HCT116 (cell line): ENCODE measurements at regions not wholly inside any gene's neighbourhood (a gene's known extent, or its start where the extent isn't known, plus 50 kb on each side); places are given as distances from the start of the nearest gene placed in this dataset.

Experiments used
- ATAC-seq: fragments of 200-7000 bp; cut with Tn5 transposase; 2 replicates; pipeline ENCODE4 v1.9.1; 2020; ENCODE audit warnings: mild to moderate bottlenecking, moderate library complexity
- BruUV-seq: library from RNA; stranded (reverse); fragments of 400-500 nt; replicated peaks from 2 replicates; lab custom pipeline; 2021; lab: Mats Ljungman, UMichigan
- CTCF ChIA-PET: fragments of 300-600 bp; sonication (Branson Sonifier 250); formaldehyde crosslinking; loops from one replicate; lab custom pipeline; 2021; ENCODE audit warnings: antibody characterized with exemption; lab: Charles Lee
- POLR2A ChIA-PET: fragments of 300-600, 350-600 bp; sonication (Branson Sonifier 250); formaldehyde crosslinking; loops from one replicate; lab custom pipeline; 2021; ENCODE audit warnings: antibody characterized with exemption; lab: Charles Lee
- RAD21 ChIA-PET, 2 experiments: fragments of 300-600 bp; sonication (Branson Sonifier 250); formaldehyde crosslinking; loops; one replicate each; lab custom pipeline; 2023; ENCODE audit warnings: low total read pairs in 2 of 2; ENCODE audit not compliant: uncharacterized antibody in 2 of 2, unreplicated experiment in 2 of 2, low non-redundant PET in 1 of 2; lab: Charles Lee
- DNase-seq: peaks from one replicate; pipeline ENCODE4 v3.0.0-alpha.2; 2010; ENCODE audit warnings: low read depth, low spot score
- H2AFZ ChIP-seq: fragments of 200-600 bp; shearing (Covaris generic), sonication (generic); 2 replicates; pipeline ENCODE4 v1.6.1; 2017; ENCODE audit warnings: low read depth, mixed run types, mixed read lengths, antibody characterized with exemption, low read length; ENCODE audit not compliant: poor library complexity, severe bottlenecking
- H3K27ac ChIP-seq: 2 replicates; pipeline ENCODE4 v1.5.1; 2012; ENCODE audit warnings: low read depth, low read length
- H3K27me3 ChIP-seq: fragments of 200-600 bp; sonication (generic); 2 replicates; pipeline ENCODE4 v1.6.1; 2016; ENCODE audit warnings: mixed run types, low read length, mixed read lengths; ENCODE audit not compliant: insufficient read depth
- H3K36me3 ChIP-seq, 2 experiments: fragments of 200-500 bp in 1 of 2; fragments of 200-600 bp in 1 of 2; sonication (Bioruptor generic) in 1 of 2; sonication (generic) in 1 of 2; 2 replicates each; pipeline versions ENCODE4 v1.5.1 to v1.6.1; 2014 to 2016; ENCODE audit warnings: low read length in 2 of 2, inconsistent platforms in 1 of 2, mixed read lengths in 1 of 2, mixed run types in 1 of 2; ENCODE audit not compliant: insufficient read depth in 2 of 2, control insufficient read depth in 1 of 2
- H3K4me1 ChIP-seq, 2 experiments: fragments of 200-600 bp in 1 of 2; sonication (generic) in 1 of 2; 2 replicates each; pipeline versions ENCODE4 v1.5.1 to v1.6.1; 2012 to 2017; ENCODE audit warnings: low read length in 2 of 2, inconsistent platforms in 1 of 2, mild to moderate bottlenecking in 1 of 2, mixed read lengths in 1 of 2, mixed run types in 1 of 2, moderate library complexity in 1 of 2; ENCODE audit not compliant: insufficient read depth in 2 of 2, control insufficient read depth in 1 of 2
- H3K4me2 ChIP-seq: fragments of 200-600 bp; sonication (generic); 2 replicates; pipeline ENCODE4 v1.6.1; 2017; ENCODE audit warnings: mixed run types, low read length, mixed read lengths
- H3K4me3 ChIP-seq, 2 experiments: fragments of 200-600 bp in 1 of 2; sonication (generic) in 1 of 2; replicated peaks in 1 of 2; 2 replicates each; pipeline ENCODE4 v1.5.1; 2011 to 2016; ENCODE audit warnings: low read length in 2 of 2, control low read depth in 1 of 2, low read depth in 1 of 2, mild to moderate bottlenecking in 1 of 2, mixed read lengths in 1 of 2, mixed run types in 1 of 2
- H3K79me2 ChIP-seq: fragments of 200-600 bp; sonication (generic); 2 replicates; pipeline ENCODE4 v1.6.1; 2017; ENCODE audit warnings: mild to moderate bottlenecking, mixed run types, low read length, moderate library complexity, mixed read lengths; ENCODE audit not compliant: insufficient read depth
- H3K9ac ChIP-seq: fragments of 200-600 bp; sonication (generic); 2 replicates; pipeline ENCODE4 v1.6.1; 2016; ENCODE audit warnings: low read length, mixed read lengths
- H3K9me2 ChIP-seq: fragments of 200-600 bp; sonication (generic), shearing (Covaris generic); 2 replicates; pipeline ENCODE4 v1.6.1; 2017; ENCODE audit warnings: mixed run types, mild to moderate bottlenecking, moderate library complexity; ENCODE audit not compliant: insufficient read depth
- H3K9me3 ChIP-seq, 2 experiments: fragments of 200-500 bp in 1 of 2; fragments of 200-600 bp in 1 of 2; sonication (Bioruptor generic) in 1 of 2; sonication (generic) in 1 of 2; 2 replicates each; pipeline ENCODE4 v1.6.1; 2014 to 2017; ENCODE audit warnings: low read length in 2 of 2, mixed read lengths in 2 of 2, inconsistent platforms in 1 of 2, low read depth in 1 of 2, mild to moderate bottlenecking in 1 of 2, mixed run types in 1 of 2, moderate library complexity in 1 of 2; ENCODE audit not compliant: control insufficient read depth in 1 of 2, insufficient read depth in 1 of 2
- H4K20me1 ChIP-seq: fragments of 200-600 bp; sonication (generic), shearing (Covaris generic); 2 replicates; pipeline ENCODE4 v1.6.1; 2017; ENCODE audit warnings: mixed run types, mild to moderate bottlenecking, moderate library complexity; ENCODE audit not compliant: insufficient read depth
- CEBPB ChIP-seq: IDR thresholded peaks from 2 replicates; pipeline ENCODE4 v1.6.1; 2012; ENCODE audit warnings: low read depth
- POLR2A ChIP-seq: IDR thresholded peaks from 2 replicates; pipeline ENCODE4 v1.7.0; 2011; ENCODE audit warnings: borderline replicate concordance; ENCODE audit not compliant: insufficient read depth, insufficient read length; ENCODE audit errors: extremely low read depth
- intact Hi-C: fragments of 100-400 bp; cut with micrococcal nuclease; formaldehyde crosslinking; loops from 2 replicates; pipeline ENCODE4 v1.10.0; 2022
- TF ChIP-seq, protein P1 (sequence below), 3 experiments: fragments of 200-600 bp in 1 of 3; sonication (generic) in 1 of 3; IDR thresholded peaks in 2 of 3; conservative IDR thresholded peaks in 1 of 3; 2 replicates each; pipeline ENCODE4 v1.5.1; 2012 to 2017; ENCODE audit warnings: low read depth in 2 of 3, low read length in 2 of 3, antibody characterized with exemption in 1 of 3, borderline replicate concordance in 1 of 3, control low read depth in 1 of 3, mild to moderate bottlenecking in 1 of 3, mixed read lengths in 1 of 3, mixed run types in 1 of 3, moderate library complexity in 1 of 3; ENCODE audit not compliant: insufficient read depth in 1 of 3

DNA sequence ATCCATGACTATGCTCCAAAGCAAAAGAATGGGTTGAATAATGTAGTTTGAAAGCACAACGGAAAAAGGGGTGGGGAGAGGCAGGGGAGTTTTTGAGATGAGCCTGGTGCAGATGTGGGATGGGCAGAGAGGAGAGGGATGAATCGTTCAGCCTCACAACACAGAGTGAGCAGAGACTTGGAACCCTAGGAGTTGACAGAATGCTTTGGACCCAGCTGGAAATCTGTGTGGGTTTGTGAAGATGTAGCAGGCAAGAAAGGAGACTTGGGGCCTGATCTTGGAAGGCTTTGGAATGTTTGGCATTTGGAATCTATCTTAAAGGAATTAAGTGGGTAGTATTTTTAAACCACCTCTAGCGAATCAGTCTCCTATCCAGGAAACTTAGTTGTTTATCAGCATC lies 66.0 kb upstream of the KCTD1 start:
- H3K4me3 ChIP-seq: no peak overlapping the region
- H2AFZ ChIP-seq: no peak overlapping the region
- no peaks in the 10 kb centered on the region for H3K79me2 ChIP-seq
- TF ChIP-seq POLR2A (no peak), CEBPB (no peak)
- TF ChIP-seq, protein P1, sequence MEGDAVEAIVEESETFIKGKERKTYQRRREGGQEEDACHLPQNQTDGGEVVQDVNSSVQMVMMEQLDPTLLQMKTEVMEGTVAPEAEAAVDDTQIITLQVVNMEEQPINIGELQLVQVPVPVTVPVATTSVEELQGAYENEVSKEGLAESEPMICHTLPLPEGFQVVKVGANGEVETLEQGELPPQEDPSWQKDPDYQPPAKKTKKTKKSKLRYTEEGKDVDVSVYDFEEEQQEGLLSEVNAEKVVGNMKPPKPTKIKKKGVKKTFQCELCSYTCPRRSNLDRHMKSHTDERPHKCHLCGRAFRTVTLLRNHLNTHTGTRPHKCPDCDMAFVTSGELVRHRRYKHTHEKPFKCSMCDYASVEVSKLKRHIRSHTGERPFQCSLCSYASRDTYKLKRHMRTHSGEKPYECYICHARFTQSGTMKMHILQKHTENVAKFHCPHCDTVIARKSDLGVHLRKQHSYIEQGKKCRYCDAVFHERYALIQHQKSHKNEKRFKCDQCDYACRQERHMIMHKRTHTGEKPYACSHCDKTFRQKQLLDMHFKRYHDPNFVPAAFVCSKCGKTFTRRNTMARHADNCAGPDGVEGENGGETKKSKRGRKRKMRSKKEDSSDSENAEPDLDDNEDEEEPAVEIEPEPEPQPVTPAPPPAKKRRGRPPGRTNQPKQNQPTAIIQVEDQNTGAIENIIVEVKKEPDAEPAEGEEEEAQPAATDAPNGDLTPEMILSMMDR (IDR thresholded peaks at IDR 0.05 in 2 of 3, conservative IDR thresholded peaks at IDR 0.05 in 1 of 3; ENCODE audit: borderline replicate concordance in 1 of 3, insufficient read depth in 1 of 3, low read depth in 2 of 3, low read length in 2 of 3): no peak
- TF ChIP-seq, all 23 proteins: peak for 0
- Histone ChIP-seq H3K9ac (no peak overlapping the region), H3K4me2 (no peak overlapping the region), H3K4me1 (peaks cover 7 to 22% of the 10 kb centered on the region in 2 experiments; a peak in 3 of 4 replicates), H3K36me3 (no peaks in the 10 kb centered on the region), H4K20me1 (no peaks in the 10 kb centered on the region), H3K27ac (no peak overlapping the region), H3K9me3 (no peaks in the 10 kb centered on the region), H3K27me3 (no peaks in the 10 kb centered on the region), H3K9me2 (no peaks in the 10 kb centered on the region)
- ChIA-PET POLR2A (no interaction called here), CTCF (no interaction called here), RAD21 (no interaction called here)
- no TSS peak for BruUV-seq
- no peak for DNase-seq
- ATAC-seq: no peak
- intact Hi-C loops: no loop called here
